ENCODE measurements at regions not wholly inside any gene's neighbourhood (a gene's known extent, or its start where the extent isn't known, plus 50 kb on each side); places are given as distances from the start of the nearest gene placed in this dataset.
"Not testable (repeated sequence)": the region's sequence is repeated elsewhere in the genome, so short reads cannot be mapped to it uniquely, and the experiment has no call there.

DNA sequence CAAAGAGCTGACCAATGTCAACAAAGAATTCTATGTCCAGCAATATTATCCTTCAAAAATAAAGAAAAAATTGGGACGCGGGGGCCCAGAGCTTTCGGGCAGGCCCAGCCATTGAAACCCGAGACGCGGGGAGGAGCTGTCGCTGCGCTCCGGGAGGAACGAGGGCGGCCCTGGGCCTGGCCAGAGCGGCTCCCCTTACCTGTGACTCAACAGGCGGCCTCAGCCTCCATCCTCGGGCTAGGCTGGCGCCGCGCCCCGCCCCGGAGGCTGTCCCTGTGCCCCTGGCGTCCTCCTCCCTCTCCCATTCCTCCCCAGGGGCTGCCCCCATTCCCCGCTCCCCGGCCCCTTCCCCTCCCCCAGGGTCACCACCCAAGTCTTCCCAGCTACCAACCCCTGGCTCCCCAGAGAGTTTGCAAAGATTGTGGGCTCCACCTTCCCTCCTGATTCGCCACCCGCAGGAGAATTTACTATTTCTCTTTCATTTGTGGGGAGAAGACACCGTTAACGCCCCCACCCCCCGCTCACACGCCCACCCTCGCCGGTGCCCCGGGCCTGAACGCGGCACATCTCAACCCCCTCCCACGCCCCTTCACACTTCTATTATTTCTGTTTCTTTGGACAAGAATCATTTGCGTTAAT, 127.9 kb downstream of the ARRDC4 start:
- not testable (repeated sequence) for DNase-seq

DNA sequence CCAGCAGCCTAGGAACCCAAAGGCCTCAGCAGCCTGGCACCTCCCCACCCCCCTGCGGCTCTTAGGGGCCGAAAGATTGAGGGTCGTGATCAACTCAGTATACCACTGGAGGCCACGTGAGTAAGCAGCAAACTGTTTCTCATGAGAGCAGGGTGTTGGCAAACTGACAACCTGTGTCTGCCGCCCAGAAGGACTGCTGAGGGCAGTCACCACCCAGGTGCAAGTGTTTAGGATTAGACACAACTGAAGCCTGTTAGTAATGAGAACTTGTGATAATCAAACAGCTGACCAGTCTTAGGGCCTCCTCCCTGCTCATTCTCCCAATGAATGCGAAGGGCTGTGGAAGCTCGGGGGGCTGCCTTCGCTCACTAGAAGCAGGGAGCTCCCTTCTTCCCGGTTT, 128.8 kb downstream of the ARRDC4 start:
- not testable (repeated sequence) for DNase-seq

GRCh38 chr15:98097986-98098385, 137.5 kb downstream of the ARRDC4 start:
- DNase-seq: not testable (repeated sequence)

- not testable (repeated sequence) for DNase-seq
These were observed 140.1 kb downstream of the ARRDC4 start for GRCh38 chr15:98100606-98101005.

DNA sequence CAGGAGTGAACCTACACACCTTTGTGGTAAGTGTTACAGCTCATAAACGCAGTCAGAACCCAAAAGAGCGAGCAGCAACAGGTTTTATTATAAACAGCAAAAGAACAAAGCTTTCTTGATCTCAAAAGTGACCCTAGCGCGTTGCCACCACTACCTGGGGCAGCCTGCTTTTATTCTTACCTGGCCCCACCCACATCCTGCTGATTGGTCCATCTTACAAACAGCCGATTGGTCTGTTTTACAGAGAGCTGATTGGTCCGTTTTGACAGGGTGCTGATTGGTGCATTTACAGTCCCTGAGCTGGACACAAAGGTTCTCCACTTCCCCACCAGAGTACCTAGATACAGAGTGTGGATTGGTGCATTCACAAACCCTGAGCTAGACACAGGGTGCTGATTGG, 143.1 kb downstream of the ARRDC4 start:
- DNase-seq: no peak

- not testable (repeated sequence) for DNase-seq
These were observed 144.1 kb downstream of the ARRDC4 start for GRCh38 chr15:98104386-98105151.

DNA sequence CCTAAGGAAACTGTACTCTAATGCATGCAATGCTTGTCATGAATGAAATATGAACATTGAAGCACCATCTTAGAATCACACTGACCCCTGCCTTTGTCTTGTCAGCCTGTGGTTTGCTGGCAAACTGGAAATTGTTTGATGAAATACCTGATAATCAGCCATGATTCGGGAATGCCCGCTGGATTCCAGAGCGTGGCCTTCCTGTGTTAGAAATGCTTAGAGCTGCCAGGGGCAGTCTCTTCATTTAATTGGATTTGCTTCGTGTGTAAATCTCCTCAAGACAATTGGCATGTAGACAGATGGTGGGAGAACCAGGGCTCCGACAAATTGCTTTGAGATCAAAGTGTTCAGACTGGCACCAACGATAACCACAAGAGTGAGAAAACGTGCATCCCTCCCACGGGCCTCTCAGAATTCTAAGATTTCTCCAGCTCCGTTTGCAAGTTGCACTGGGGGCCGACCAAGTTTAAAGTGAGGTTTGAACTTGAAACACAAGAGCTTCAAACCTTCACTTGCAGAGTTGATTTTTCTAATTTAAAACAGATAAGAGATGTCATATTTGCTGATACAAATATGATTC, 146.2 kb downstream of the ARRDC4 start:
- not testable (repeated sequence) for DNase-seq

DNA sequence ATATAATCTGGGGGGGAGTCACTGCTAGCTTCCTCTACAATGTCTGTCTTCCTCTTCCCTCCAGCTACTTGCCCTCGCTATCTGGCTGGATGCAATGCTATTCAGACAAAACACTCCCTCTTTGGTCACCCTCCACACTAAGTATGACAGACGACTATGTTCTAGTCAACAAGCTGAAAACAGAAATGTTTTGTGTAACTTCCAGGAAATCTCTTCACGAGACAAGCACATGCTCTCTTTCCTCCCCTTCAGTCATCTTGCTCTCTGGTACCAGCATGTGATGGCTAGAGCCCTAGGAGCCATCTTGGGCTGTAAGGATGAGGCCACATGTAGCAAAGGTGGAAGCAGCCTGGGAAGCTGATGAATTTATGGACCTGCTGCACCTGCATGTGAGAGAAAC, 151.3 kb downstream of the ARRDC4 start:
- DNase-seq: no peak

- no peak for DNase-seq
These were observed 152.8 kb downstream of the ARRDC4 start for GRCh38 chr15:98113327-98113726.

- peak; percentile 22 for DNase-seq
These were observed 160.1 kb downstream of the ARRDC4 start for GRCh38 chr15:98120561-98120960.

GRCh38 chr15:98121536-98121935, 161.0 kb downstream of the ARRDC4 start:
- no peak for DNase-seq

DNA sequence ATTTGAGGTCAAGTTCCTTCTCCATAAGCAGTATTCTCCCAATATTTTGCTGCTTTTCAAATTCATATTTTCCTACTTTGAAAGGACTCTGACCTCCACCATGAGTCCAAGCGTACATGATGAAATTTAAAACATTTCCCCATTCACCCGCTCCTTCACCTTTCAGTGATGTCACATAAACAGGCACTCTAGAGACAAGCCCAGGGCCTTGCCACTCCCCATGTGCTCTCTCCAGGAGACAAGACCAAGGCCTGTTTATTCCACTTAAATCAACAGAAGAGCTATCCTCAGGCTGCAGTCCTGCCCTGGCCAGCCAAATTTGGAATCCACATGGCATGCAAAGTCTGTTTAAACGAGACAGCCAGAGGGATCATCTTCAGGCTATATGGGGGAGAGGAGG, 161.5 kb downstream of the ARRDC4 start:
- no peak for DNase-seq

- no peak for DNase-seq
These were observed 162.8 kb downstream of the ARRDC4 start for GRCh38 chr15:98123297-98123696.

DNA sequence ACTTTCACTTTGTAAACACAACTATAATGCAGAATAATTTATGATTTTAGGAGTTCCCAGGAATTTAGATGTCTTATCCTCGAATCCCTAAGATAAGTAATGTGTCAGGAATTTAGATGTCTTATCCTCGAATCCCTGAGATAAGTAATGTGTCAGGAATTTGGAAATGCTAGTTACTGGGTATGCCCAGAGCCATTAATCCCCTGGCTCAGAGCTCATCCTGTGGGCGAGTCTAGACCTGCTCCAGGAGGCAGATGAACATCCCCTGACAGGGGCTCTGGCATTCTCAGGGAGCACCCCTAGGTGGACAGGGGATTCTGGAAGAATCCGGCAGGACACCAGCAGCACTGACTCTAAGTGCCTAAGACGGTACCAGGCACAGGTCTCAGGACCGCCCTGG, 163.3 kb downstream of the ARRDC4 start:
- no peak for DNase-seq

DNA sequence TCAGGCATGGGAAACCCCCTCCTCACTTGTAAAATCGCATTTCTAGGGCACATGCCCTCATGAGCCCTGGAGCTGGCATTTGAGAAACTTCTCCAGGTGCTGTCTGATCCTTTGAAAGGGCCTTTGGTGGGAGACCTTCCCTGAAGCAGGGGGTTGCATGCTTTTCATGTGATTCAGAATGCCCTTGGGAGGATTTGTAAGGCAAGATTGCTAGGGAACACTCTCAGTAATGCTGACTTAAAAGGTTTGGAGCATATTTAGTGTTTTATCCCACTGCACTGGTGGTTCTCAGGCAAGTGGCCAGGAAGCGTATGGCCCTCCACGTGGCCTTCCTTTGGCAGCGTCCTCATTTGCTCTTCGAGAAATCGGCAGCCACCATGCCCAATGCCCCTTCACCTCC, 164.1 kb downstream of the ARRDC4 start:
- DNase-seq: peak; percentile 36

DNA sequence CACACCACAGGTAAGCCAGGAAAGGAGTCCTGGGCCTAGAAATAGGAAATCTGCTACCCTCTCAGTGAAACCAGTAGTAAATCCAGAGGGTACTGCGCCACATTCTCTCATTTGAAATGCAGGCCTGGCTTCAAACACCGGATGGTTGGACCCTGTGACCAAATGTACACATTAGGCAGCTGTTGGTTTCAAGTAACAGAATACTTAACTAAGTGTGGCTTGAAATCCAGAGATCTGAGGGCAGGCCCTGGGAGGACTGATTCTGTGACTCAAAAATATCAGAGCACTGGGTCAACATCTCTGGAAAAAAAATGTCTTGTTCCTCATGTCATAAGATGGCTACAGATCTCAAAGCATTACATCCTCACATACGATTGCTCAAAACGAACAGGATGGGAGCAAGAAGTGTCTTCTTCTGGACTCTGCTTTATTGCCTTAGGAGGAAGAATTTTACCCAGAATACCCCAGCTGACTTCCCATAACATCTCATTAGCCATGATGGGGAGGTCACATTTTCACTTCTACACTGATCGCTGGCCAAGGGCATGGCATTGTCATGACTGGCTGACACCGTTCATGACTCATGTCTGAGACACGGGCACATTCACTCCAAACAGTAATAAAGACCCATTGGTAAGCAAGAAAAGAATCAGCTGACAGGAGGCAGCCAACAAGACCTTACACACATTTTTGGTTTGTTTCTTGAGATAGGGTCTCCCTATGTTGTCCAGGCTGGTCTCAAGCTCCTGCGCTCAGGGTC, 166.0 kb downstream of the ARRDC4 start:
- peak; percentile 15 for DNase-seq

DNA sequence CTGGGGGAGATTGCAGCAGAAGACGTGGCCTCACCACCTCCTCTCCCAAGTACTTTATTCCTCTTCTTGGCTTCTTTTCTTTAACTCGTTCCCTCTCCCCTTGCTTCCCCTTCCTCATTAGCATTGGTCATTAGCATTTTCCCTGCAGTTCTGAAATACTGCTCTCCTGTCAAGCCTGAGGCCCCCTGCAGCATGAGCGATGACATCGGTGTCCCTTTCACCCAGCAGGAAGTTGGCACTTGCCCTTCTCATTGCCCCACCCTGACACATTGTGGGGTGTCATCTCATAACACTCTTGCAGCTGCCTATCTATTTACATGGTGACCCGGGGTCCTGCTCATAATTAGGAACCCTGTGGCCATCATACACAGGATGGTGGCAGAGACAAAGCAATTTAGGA, 167.1 kb downstream of the ARRDC4 start:
- DNase-seq: no peak

DNA sequence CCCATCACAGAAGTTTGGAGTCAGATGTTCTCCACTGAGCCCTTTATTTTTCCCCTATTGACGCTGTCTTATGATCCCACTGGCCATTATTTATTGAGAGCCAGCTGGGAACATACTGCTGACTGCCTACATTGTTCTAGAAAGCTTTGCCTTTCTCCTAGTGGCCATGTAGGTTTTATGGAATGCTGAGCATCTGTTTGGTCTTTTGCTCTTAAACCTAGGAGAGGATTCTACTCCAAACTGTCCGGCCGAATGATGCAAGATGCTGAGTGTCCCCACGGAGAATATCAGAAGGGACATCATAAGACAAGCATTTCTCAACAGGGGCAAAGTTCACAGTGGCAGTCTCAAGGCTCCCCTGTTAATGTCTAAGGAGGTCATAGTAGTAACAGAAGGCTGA, 171.4 kb downstream of the ARRDC4 start:
- DNase-seq: no peak

DNA sequence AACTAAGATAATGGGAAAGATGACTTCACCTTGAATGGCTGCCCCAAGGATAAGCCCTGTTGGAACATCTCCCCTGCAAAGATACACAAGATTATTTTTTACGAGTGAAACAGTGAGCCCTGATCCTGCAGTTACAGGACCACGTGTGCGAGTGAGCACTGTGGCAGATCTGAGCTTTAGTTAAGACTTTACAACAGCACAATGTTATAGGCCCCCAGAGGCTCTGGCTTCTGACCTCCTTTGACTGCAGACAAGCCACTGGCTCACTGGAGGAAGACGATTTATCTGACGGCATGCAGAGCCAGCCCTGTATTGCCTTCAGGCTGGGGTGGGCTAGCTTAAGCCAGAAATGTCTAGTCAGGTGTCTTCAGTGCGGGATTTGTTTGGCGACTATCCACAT, 174.4 kb downstream of the ARRDC4 start:
- peak; percentile 17 for DNase-seq

DNA sequence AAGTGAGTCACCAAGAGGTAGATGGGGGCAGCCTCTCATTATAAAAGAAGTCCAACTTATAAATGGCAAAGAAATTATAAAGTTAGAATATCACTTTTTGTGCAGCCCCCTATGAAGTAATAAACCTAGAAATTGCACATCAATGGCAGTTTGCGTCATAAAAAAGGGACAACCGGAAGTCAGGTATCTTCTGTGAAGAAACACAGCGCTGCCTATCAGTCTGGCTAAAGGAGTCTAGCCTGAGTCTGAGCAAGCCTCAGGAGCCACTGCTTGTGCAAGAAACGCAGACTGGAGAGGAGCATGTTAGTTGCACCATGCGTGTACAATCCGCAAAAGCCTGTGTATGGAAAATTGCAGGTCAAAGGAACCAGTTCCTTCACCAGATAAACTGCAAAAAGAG, 178.4 kb downstream of the ARRDC4 start:
- DNase-seq: no peak

GRCh38 chr15:98139337-98139736, 178.8 kb downstream of the ARRDC4 start:
- DNase-seq: no peak

DNA sequence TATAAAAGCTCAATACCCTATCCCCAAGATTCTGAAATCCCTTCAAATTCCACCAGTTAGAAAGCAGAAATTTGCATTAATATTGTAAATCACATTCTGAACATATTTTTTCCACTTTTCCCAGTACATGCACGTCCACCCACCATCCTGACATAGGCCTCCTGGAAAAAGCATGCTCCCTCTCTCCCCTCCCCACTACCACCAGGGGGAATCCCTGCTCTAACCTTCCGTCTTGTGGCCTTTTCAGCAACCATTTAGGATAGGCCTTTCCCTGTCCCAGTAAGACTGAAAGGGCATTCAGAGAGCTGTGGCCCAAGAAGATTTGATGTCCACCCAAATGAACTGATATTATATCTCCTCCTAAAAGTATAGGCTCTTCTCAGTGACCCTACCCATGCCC, 182.1 kb downstream of the ARRDC4 start:
- no peak for DNase-seq

DNA sequence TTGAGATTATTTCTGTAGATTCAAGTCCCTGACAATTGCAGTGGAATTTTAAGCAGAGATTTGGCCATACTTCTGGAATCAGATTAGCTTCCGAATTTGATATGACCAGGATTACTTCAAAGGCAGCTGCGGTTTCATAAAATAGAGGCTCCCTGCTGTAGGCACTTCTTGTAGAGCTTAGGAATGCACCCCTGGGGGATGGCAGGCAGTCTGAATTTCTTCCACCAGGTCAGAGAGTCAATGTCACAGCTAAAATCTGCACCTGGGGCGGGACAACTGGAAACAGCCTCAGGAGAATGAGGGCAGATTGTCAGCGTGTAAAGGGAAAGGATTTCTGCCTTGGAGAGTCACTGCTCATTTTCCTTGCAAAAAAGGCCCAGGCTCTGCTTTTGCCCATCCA, 182.6 kb downstream of the ARRDC4 start:
- DNase-seq: no peak

GRCh38 chr15:98144388-98144787, 183.9 kb downstream of the ARRDC4 start:
- DNase-seq: no peak

All from T1000 (cell line).